Skin epidermis (tissue), 12 donors: ENCODE measurements at regions not wholly inside any gene's neighbourhood (a gene's known extent, or its start where the extent isn't known, plus 50 kb on each side); places are given as distances from the start of the nearest gene placed in this dataset.

Experiments used
- H3K27ac ChIP-seq, 21 experiments: fragments of 200-600 bp; sonication (generic) in 11 of 21; one replicate each; pipeline ENCODE4 v1.5.0; 2020; ENCODE audit warnings: mild to moderate bottlenecking in 3 of 21, inconsistent platforms in 2 of 21, moderate library complexity in 2 of 21
- H3K4me3 ChIP-seq, 7 experiments: fragments of 200-600 bp; sonication (generic) in 2 of 7; one replicate each; pipeline ENCODE4 v1.5.0; 2020; ENCODE audit warnings: inconsistent platforms in 2 of 7, mild to moderate bottlenecking in 2 of 7, moderate library complexity in 1 of 7

- Histone ChIP-seq H3K4me3 (no peak overlapping the region), H3K27ac (no peak overlapping the region)
Observed at GRCh38 chr6:144724818-144725217, 439.7 kb downstream of the UTRN start.

GRCh38 chr6:144725736-144726522 is 440.8 kb downstream of the UTRN start:
- Histone ChIP-seq H3K27ac (no peak overlapping the region), H3K4me3 (no peak overlapping the region)

GRCh38 chr6:144728804-144729203 is 443.7 kb downstream of the UTRN start:
- no peak overlapping the region for H3K4me3 ChIP-seq
- no peak overlapping the region for H3K27ac ChIP-seq

DNA sequence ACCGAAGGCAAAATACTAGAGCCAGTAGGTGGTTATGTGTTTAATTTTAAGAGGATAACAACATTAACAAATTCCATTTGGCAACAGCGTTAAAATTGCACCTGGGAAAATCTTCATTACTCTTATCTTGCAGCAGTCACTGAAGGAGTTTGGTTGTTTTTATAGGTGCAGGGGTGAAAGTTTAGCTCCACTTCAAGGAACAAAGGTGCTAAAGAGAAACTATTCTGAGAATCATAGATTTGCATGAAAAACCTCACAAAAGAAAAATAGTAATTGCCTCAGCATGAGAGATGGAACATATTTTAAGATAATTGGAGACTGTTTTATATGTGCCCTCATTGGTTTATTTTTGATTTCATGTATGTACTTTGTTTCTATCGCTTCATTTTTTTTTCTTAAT is 444.4 kb downstream of the UTRN start:
- H3K4me3 ChIP-seq = no peak overlapping the region
- no peak overlapping the region for H3K27ac ChIP-seq

- Histone ChIP-seq H3K27ac (no peak overlapping the region), H3K4me3 (no peak overlapping the region)
Observed at GRCh38 chr6:144730088-144730645, 445.0 kb downstream of the UTRN start.

- no peak overlapping the region for H3K27ac ChIP-seq
- H3K4me3 ChIP-seq = no peak overlapping the region
Observed at GRCh38 chr6:144731229-144731628, 446.1 kb downstream of the UTRN start.

DNA sequence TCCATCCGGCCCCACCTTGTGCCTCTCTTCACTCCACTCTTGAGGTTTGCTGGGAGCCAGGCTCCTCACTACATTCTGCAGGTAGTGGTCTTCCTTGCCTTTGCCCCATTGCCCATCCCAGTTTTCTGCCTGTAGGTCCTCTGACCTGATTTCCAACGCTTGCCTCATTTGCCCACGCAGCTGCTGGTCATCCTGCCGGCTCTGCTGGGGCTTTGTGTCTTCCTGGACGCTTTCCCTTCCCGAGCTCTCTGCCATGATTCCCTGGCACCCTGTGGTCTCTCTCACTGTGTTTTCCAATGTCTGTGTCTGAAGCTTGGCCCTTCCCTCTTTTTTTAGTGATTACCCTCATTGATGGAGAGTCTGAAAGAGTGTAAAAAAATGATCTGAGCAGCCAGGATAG is 451.6 kb downstream of the UTRN start:
- Histone ChIP-seq H3K27ac (no peak overlapping the region), H3K4me3 (no peak overlapping the region)

- Histone ChIP-seq H3K27ac (no peak overlapping the region), H3K4me3 (no peak overlapping the region)
Observed at GRCh38 chr6:144737998-144738397, 452.9 kb downstream of the UTRN start.

GRCh38 chr6:144739873-144740272 is 454.7 kb downstream of the UTRN start:
- Histone ChIP-seq H3K27ac (no peak overlapping the region), H3K4me3 (no peak overlapping the region)

DNA sequence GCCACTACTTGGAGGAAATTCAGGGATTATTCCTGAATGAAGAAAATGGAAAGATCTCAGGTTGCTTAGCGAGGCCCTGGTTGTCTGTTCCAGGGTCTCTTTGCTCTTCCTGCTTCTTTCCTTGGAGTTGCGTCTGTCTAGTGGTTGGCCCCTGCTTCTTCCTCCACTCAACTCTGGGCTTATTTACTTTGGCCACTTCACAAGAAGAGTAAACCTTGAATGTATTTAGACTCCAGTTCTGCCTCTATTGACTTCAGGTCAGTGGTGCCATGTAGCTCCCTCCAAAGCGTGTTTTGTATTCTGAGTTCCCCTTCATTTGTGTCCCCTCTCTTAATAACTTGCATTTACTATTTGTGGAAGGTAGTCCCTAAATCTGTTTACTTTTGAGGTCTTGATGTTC is 456.5 kb downstream of the UTRN start:
- no peak overlapping the region for H3K27ac ChIP-seq
- H3K4me3 ChIP-seq = no peak overlapping the region

- no peak overlapping the region for H3K27ac ChIP-seq
- no peak overlapping the region for H3K4me3 ChIP-seq
Observed at GRCh38 chr6:144742779-144743178, 457.6 kb downstream of the UTRN start.

DNA sequence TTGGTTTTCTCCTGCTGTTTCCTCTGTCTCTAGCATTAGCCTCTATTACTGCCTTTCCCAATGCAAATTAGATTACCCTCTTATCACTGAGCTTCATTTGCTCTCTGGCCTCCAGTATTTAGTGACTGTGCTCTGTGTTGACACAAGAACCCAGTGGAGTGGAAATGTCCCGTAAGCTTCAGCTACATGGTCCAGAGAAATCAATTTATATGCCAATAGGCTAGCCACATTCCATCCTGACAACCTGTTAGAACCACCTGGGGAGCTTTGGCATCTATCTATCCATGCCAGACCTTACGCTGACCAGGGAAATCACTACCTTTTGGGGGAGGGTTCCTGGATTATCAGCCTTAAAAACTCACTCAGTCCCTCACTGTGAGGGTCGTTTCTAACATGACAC is 459.6 kb downstream of the UTRN start:
- Histone ChIP-seq H3K4me3 (no peak overlapping the region), H3K27ac (no peak overlapping the region)

GRCh38 chr6:144745439-144745838 is 460.3 kb downstream of the UTRN start:
- H3K4me3 ChIP-seq = no peak overlapping the region
- no peak overlapping the region for H3K27ac ChIP-seq

DNA sequence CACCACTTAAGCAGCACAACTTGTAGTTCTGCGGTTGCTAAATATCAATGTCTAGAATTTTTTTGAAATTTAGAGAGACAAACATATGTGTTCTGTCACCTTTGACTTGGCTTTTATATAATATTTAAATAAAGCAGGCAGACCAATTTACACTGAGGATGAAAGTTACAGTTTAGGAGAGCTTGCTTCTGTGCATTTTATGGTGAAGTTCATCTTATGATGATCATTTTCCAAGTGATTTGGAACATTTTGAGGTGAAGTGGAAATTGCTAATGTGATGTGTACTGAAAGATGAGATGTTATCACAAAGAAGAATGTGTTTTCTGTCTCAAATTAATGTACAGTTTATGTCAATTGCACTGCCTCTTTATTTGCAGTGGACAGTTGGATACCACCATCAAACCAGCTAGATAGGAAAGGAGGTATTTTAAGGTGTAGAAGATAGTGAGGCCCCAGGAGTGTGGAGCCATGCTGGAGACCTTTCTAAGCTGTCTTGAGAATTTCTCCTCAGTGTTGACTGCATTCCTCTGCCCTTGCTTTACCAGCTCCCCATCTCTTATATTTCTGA is 461.9 kb downstream of the UTRN start:
- H3K27ac ChIP-seq = no peak overlapping the region
- no peak overlapping the region for H3K4me3 ChIP-seq

DNA sequence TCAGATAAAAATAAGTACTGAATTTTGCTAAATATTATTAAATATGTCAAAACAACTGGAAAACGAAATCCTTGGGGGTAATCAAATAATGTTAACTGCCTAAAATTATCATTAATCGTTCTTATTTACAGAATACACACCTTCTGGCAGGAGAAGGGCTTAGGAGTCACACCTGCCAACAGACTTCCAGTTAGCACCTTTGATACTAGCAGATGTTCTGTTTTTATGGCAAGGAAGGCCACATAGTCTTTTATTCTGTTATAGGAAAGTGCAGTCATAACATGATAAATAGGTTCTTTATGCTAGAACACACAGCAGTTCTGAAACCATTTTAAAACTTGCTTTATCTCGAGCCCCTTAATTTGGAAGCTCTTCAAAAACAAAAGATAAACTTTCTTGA is 464.1 kb downstream of the UTRN start:
- Histone ChIP-seq H3K4me3 (no peak overlapping the region), H3K27ac (no peak overlapping the region)

GRCh38 chr6:144753023-144753705 is 468.0 kb downstream of the UTRN start:
- Histone ChIP-seq H3K27ac (no peak overlapping the region), H3K4me3 (no peak overlapping the region)

DNA sequence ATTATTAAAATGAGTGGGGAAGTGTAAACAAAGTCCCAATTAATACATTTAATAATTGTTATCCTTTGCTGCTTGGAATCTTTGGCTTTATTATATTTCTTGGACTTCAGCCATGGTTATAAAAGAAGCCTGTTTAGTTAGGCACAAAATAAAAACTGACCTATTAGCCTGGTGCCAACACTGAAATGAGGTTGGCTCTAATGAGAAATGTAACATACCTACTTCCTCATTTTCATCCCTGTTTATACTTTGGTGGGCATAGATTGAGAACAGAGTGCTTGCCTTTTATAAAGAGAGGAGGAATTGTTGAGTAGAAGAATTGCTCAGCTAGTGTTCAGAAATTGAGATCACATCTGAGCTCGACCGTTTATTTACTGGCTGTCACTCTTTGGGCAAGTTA is 471.3 kb downstream of the UTRN start:
- no peak overlapping the region for H3K4me3 ChIP-seq
- H3K27ac ChIP-seq = no peak overlapping the region

GRCh38 chr6:144757299-144757698 is 472.2 kb downstream of the UTRN start:
- Histone ChIP-seq H3K27ac (no peak overlapping the region), H3K4me3 (no peak overlapping the region)

DNA sequence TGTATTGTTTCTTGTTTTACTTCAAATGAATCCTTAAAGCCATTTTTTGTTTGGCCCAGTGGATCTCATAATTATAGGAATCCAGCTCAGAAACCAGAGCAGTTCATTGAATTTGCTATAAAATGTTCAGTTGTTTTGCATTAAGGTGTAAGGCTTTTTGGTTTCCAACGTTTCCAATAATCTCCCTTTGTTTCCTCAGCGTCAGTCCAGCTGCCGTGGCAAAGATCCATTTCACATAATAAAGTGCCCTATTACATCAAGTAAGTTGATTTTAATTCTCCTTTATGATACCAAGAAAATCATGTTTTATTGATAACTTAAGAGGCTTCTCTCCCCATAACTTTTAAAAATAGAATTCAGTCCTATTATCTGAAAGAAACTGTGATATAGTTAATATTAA is 472.6 kb downstream of the UTRN start:
- no peak overlapping the region for H3K4me3 ChIP-seq
- no peak overlapping the region for H3K27ac ChIP-seq

DNA sequence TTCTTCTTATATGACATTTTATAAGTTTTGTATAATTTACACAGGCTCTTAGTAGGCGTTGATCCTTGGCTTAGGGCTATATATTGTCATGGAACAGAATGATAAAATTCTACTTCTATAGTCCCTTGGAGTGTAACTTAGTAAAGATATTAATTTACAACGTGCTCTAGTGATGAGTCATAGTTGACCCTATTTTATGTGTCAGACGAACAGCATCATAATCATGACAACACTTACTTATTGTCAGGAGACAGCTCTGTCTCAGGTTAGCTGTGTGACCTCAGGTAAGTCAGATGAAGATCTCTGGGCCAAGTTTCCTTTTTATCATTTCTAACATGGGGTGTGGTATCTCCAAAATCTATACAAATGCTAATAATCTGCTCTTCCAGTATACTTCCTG is 473.5 kb downstream of the UTRN start:
- no peak overlapping the region for H3K27ac ChIP-seq
- no peak overlapping the region for H3K4me3 ChIP-seq

GRCh38 chr6:144762469-144762868 is 477.3 kb downstream of the UTRN start:
- no peak overlapping the region for H3K4me3 ChIP-seq
- no peak overlapping the region for H3K27ac ChIP-seq
